ENCODE measurements at regions not wholly inside any gene's neighbourhood (a gene's known extent, or its start where the extent isn't known, plus 50 kb on each side); places are given as distances from the start of the nearest gene placed in this dataset.

GRCh38 chr2:34552337-34552736 lies 953.2 kb upstream of the FAM98A start:
- no peak for DNase-seq
- no peak overlapping the region for H3K9ac ChIP-seq (ENCODE audit: low read length)
- H3K56ac ChIP-seq (ENCODE audit: low read length): no peak overlapping the region
- H2BK120ac ChIP-seq (ENCODE audit: low read depth, low read length): no peak overlapping the region
- no peak overlapping the region for H2AK5ac ChIP-seq (ENCODE audit: low read length)
- no peak overlapping the region for H3K23ac ChIP-seq (ENCODE audit: low read length)
- H3K18ac ChIP-seq (ENCODE audit: low read length): no peak overlapping the region
- no peaks in the 10 kb centered on the region for H3K36me3 ChIP-seq (ENCODE audit: control insufficient read depth, insufficient read depth, low read length)
- no peak overlapping the region for H3K4ac ChIP-seq (ENCODE audit: low read depth, low read length)
- no peaks in the 10 kb centered on the region for H3K4me1 ChIP-seq (ENCODE audit: control insufficient read depth, low read depth, low read length)
- H3K4me2 ChIP-seq (ENCODE audit: low read length): no peak overlapping the region
- H2BK5ac ChIP-seq (ENCODE audit: low read length): no peak overlapping the region
- no CpG with 5 or more reads among the region's 5 CpGs for WGBS (ENCODE audit: extremely low coverage, insufficient coverage, low lambda C conversion rate)
- no peak overlapping the region for H2BK15ac ChIP-seq (replicated peaks; ENCODE audit: low read depth)
- H3K4me3 ChIP-seq (ENCODE audit: low read length): no peak overlapping the region
- H4K8ac ChIP-seq (ENCODE audit: low read depth, low read length): no peak overlapping the region
- no peak overlapping the region for H3K27ac ChIP-seq (ENCODE audit: low read depth, low read length)
- no peaks in the 10 kb centered on the region for H3K79me2 ChIP-seq (ENCODE audit: control insufficient read depth, insufficient read depth, low read length)
- H4K5ac ChIP-seq (ENCODE audit: low read length): no peak overlapping the region
- no peaks in the 10 kb centered on the region for H3K79me1 ChIP-seq (ENCODE audit: low read length)
- H3K27me3 ChIP-seq (ENCODE audit: insufficient read depth, low read length, poor library complexity): no peaks in the 10 kb centered on the region

- Histone ChIP-seq H3K27me3 (ENCODE audit: insufficient read depth, low read length, poor library complexity) (no peaks in the 10 kb centered on the region), H3K79me2 (ENCODE audit: control insufficient read depth, insufficient read depth, low read length) (no peaks in the 10 kb centered on the region), H3K56ac (ENCODE audit: low read length) (no peak overlapping the region), H3K9ac (ENCODE audit: low read length) (no peak overlapping the region), H2AK5ac (ENCODE audit: low read length) (no peak overlapping the region), H2BK120ac (ENCODE audit: low read depth, low read length) (no peak overlapping the region), H3K4ac (ENCODE audit: low read depth, low read length) (no peak overlapping the region), H3K23ac (ENCODE audit: low read length) (no peak overlapping the region), H3K18ac (ENCODE audit: low read length) (no peak overlapping the region), H3K36me3 (ENCODE audit: control insufficient read depth, insufficient read depth, low read length) (no peaks in the 10 kb centered on the region), H3K27ac (ENCODE audit: low read depth, low read length) (no peak overlapping the region), H3K79me1 (ENCODE audit: low read length) (no peaks in the 10 kb centered on the region), H2BK15ac (replicated peaks; ENCODE audit: low read depth) (no peak overlapping the region), H4K5ac (ENCODE audit: low read length) (no peak overlapping the region), H2BK5ac (ENCODE audit: low read length) (no peak overlapping the region), H3K4me2 (ENCODE audit: low read length) (no peak overlapping the region), H4K8ac (ENCODE audit: low read depth, low read length) (no peak overlapping the region), H3K4me1 (ENCODE audit: control insufficient read depth, low read depth, low read length) (no peaks in the 10 kb centered on the region), H3K4me3 (ENCODE audit: low read length) (no peak overlapping the region)
- WGBS (ENCODE audit: extremely low coverage, insufficient coverage, low lambda C conversion rate): no CpG with 5 or more reads among the region's 3 CpGs
- DNase-seq: no peak
Observed at GRCh38 chr2:34549710-34550345, 950.7 kb upstream of the FAM98A start.

GRCh38 chr2:34547900-34548299 lies 948.8 kb upstream of the FAM98A start:
- no peak overlapping the region for H4K5ac ChIP-seq (ENCODE audit: low read length)
- no peak overlapping the region for H2BK15ac ChIP-seq (replicated peaks; ENCODE audit: low read depth)
- H3K27me3 ChIP-seq (ENCODE audit: insufficient read depth, low read length, poor library complexity): no peaks in the 10 kb centered on the region
- H2AK5ac ChIP-seq (ENCODE audit: low read length): no peak overlapping the region
- peak; percentile 21 for DNase-seq
- H3K27ac ChIP-seq (ENCODE audit: low read depth, low read length): no peak overlapping the region
- H2BK120ac ChIP-seq (ENCODE audit: low read depth, low read length): no peak overlapping the region
- H3K4me3 ChIP-seq (ENCODE audit: low read length): no peak overlapping the region
- H4K8ac ChIP-seq (ENCODE audit: low read depth, low read length): no peak overlapping the region
- H2BK5ac ChIP-seq (ENCODE audit: low read length): no peak overlapping the region
- no peak overlapping the region for H3K4ac ChIP-seq (ENCODE audit: low read depth, low read length)
- H3K23ac ChIP-seq (ENCODE audit: low read length): no peak overlapping the region
- no peak overlapping the region for H3K4me2 ChIP-seq (ENCODE audit: low read length)
- no CpG with 5 or more reads among the region's 3 CpGs for WGBS (ENCODE audit: extremely low coverage, insufficient coverage, low lambda C conversion rate)
- no peaks in the 10 kb centered on the region for H3K79me2 ChIP-seq (ENCODE audit: control insufficient read depth, insufficient read depth, low read length)
- H3K56ac ChIP-seq (ENCODE audit: low read length): no peak overlapping the region
- H3K18ac ChIP-seq (ENCODE audit: low read length): no peak overlapping the region
- no peaks in the 10 kb centered on the region for H3K4me1 ChIP-seq (ENCODE audit: control insufficient read depth, low read depth, low read length)
- no peaks in the 10 kb centered on the region for H3K79me1 ChIP-seq (ENCODE audit: low read length)
- H3K36me3 ChIP-seq (ENCODE audit: control insufficient read depth, insufficient read depth, low read length): no peaks in the 10 kb centered on the region
- no peak overlapping the region for H3K9ac ChIP-seq (ENCODE audit: low read length)

GRCh38 chr2:34547340-34547739 lies 948.2 kb upstream of the FAM98A start:
- no peak overlapping the region for H3K27ac ChIP-seq (ENCODE audit: low read depth, low read length)
- H3K18ac ChIP-seq (ENCODE audit: low read length): no peak overlapping the region
- no peaks in the 10 kb centered on the region for H3K79me1 ChIP-seq (ENCODE audit: low read length)
- no peak overlapping the region for H3K4ac ChIP-seq (ENCODE audit: low read depth, low read length)
- no peak overlapping the region for H3K4me3 ChIP-seq (ENCODE audit: low read length)
- DNase-seq: peak; percentile 13
- no peaks in the 10 kb centered on the region for H3K79me2 ChIP-seq (ENCODE audit: control insufficient read depth, insufficient read depth, low read length)
- H2BK15ac ChIP-seq (replicated peaks; ENCODE audit: low read depth): no peak overlapping the region
- no peak overlapping the region for H2BK120ac ChIP-seq (ENCODE audit: low read depth, low read length)
- H2AK5ac ChIP-seq (ENCODE audit: low read length): no peak overlapping the region
- no peak overlapping the region for H3K23ac ChIP-seq (ENCODE audit: low read length)
- no peak overlapping the region for H3K9ac ChIP-seq (ENCODE audit: low read length)
- no peak overlapping the region for H2BK5ac ChIP-seq (ENCODE audit: low read length)
- H3K4me2 ChIP-seq (ENCODE audit: low read length): no peak overlapping the region
- no CpG with 5 or more reads among the region's 4 CpGs for WGBS (ENCODE audit: extremely low coverage, insufficient coverage, low lambda C conversion rate)
- H3K27me3 ChIP-seq (ENCODE audit: insufficient read depth, low read length, poor library complexity): no peaks in the 10 kb centered on the region
- H4K8ac ChIP-seq (ENCODE audit: low read depth, low read length): no peak overlapping the region
- H3K4me1 ChIP-seq (ENCODE audit: control insufficient read depth, low read depth, low read length): no peaks in the 10 kb centered on the region
- no peak overlapping the region for H3K56ac ChIP-seq (ENCODE audit: low read length)
- no peaks in the 10 kb centered on the region for H3K36me3 ChIP-seq (ENCODE audit: control insufficient read depth, insufficient read depth, low read length)
- H4K5ac ChIP-seq (ENCODE audit: low read length): no peak overlapping the region

GRCh38 chr2:34545486-34546136 lies 946.5 kb upstream of the FAM98A start:
- WGBS (ENCODE audit: extremely low coverage, insufficient coverage, low lambda C conversion rate): no CpG with 5 or more reads among the region's 12 CpGs

GRCh38 chr2:34534761-34535160 lies 935.7 kb upstream of the FAM98A start:
- Histone ChIP-seq H3K18ac (ENCODE audit: low read length) (no peak overlapping the region), H3K4me3 (ENCODE audit: low read length) (no peak overlapping the region), H3K9ac (ENCODE audit: low read length) (no peak overlapping the region), H3K4me2 (ENCODE audit: low read length) (no peak overlapping the region), H2BK15ac (replicated peaks; ENCODE audit: low read depth) (no peak overlapping the region), H3K4ac (ENCODE audit: low read depth, low read length) (no peak overlapping the region), H4K5ac (ENCODE audit: low read length) (no peak overlapping the region), H3K36me3 (ENCODE audit: control insufficient read depth, insufficient read depth, low read length) (no peaks in the 10 kb centered on the region), H3K79me1 (ENCODE audit: low read length) (no peaks in the 10 kb centered on the region), H2BK120ac (ENCODE audit: low read depth, low read length) (no peak overlapping the region), H3K27ac (ENCODE audit: low read depth, low read length) (no peak overlapping the region), H3K23ac (ENCODE audit: low read length) (no peak overlapping the region), H3K4me1 (ENCODE audit: control insufficient read depth, low read depth, low read length) (no peaks in the 10 kb centered on the region), H3K27me3 (ENCODE audit: insufficient read depth, low read length, poor library complexity) (no peaks in the 10 kb centered on the region), H3K79me2 (ENCODE audit: control insufficient read depth, insufficient read depth, low read length) (no peaks in the 10 kb centered on the region), H3K56ac (ENCODE audit: low read length) (no peak overlapping the region), H2AK5ac (ENCODE audit: low read length) (no peak overlapping the region), H4K8ac (ENCODE audit: low read depth, low read length) (no peak overlapping the region), H2BK5ac (ENCODE audit: low read length) (no peak overlapping the region)
- WGBS (ENCODE audit: extremely low coverage, insufficient coverage, low lambda C conversion rate): no CpG with 5 or more reads among the region's 3 CpGs
- no peak for DNase-seq

More at GRCh38 chr2:34545486-34546136, 946.5 kb upstream of the FAM98A start:
- no peak overlapping the region for H4K8ac ChIP-seq (ENCODE audit: low read depth, low read length)
- no peak overlapping the region for H3K27ac ChIP-seq (ENCODE audit: low read depth, low read length)
- no peak for DNase-seq
- H3K56ac ChIP-seq (ENCODE audit: low read length): no peak overlapping the region
- no peaks in the 10 kb centered on the region for H3K27me3 ChIP-seq (ENCODE audit: insufficient read depth, low read length, poor library complexity)
- H3K36me3 ChIP-seq (ENCODE audit: control insufficient read depth, insufficient read depth, low read length): no peaks in the 10 kb centered on the region
- H2BK15ac ChIP-seq (replicated peaks; ENCODE audit: low read depth): no peak overlapping the region
- no peak overlapping the region for H2AK5ac ChIP-seq (ENCODE audit: low read length)
- H3K9ac ChIP-seq (ENCODE audit: low read length): no peak overlapping the region
- H2BK120ac ChIP-seq (ENCODE audit: low read depth, low read length): no peak overlapping the region
- no peaks in the 10 kb centered on the region for H3K4me1 ChIP-seq (ENCODE audit: control insufficient read depth, low read depth, low read length)
- no peak overlapping the region for H3K4me2 ChIP-seq (ENCODE audit: low read length)
- H3K18ac ChIP-seq (ENCODE audit: low read length): no peak overlapping the region
- no peaks in the 10 kb centered on the region for H3K79me2 ChIP-seq (ENCODE audit: control insufficient read depth, insufficient read depth, low read length)
- H2BK5ac ChIP-seq (ENCODE audit: low read length): no peak overlapping the region
- no peaks in the 10 kb centered on the region for H3K79me1 ChIP-seq (ENCODE audit: low read length)
- no peak overlapping the region for H3K23ac ChIP-seq (ENCODE audit: low read length)
- no peak overlapping the region for H3K4ac ChIP-seq (ENCODE audit: low read depth, low read length)
- no peak overlapping the region for H3K4me3 ChIP-seq (ENCODE audit: low read length)
- H4K5ac ChIP-seq (ENCODE audit: low read length): no peak overlapping the region
